HAP-1 (cell line): ENCODE measurements at regions not wholly inside any gene's neighbourhood (a gene's known extent, or its start where the extent isn't known, plus 50 kb on each side); places are given as distances from the start of the nearest gene placed in this dataset.
"Not testable (repeated sequence)": the region's sequence is repeated elsewhere in the genome, so short reads cannot be mapped to it uniquely, and the experiment has no call there.

ENCODE experiments used
- DNase-seq, 2 experiments: peaks; one replicate each; pipeline ENCODE4 v3.0.0-alpha.2; 2016 to 2020; ENCODE audit warnings: low spot score in 2 of 2
- H3K27me3 ChIP-seq: fragments of 250-450 bp; sonication (Bioruptor Pico); 2 replicates; pipeline ENCODE4 v1.5.1; 2020; ENCODE audit warnings: low read depth, mild to moderate bottlenecking, moderate library complexity
- H3K36me3 ChIP-seq: fragments of 250-450 bp; sonication (Bioruptor Pico); replicated peaks from 2 replicates; pipeline ENCODE4 v1.5.1; 2020; ENCODE audit warnings: mild to moderate bottlenecking
- H3K4me1 ChIP-seq: fragments of 250-450 bp; sonication (Bioruptor Pico); 2 replicates; pipeline ENCODE4 v1.5.1; 2020; ENCODE audit warnings: mild to moderate bottlenecking
- H3K4me3 ChIP-seq: fragments of 250-450 bp; sonication (Bioruptor Pico); 2 replicates; pipeline ENCODE4 v1.5.1; 2020; ENCODE audit warnings: mild to moderate bottlenecking, moderate library complexity
- H3K9me3 ChIP-seq: fragments of 250-450 bp; sonication (Bioruptor Pico); 2 replicates; pipeline ENCODE4 v1.5.1; 2020; ENCODE audit warnings: mild to moderate bottlenecking, moderate library complexity
- in situ Hi-C: fragments of 300-500 bp; cut with MboI; formaldehyde crosslinking; loops from 3 replicates; pipeline ENCODE4 v1.14.3; 2020; ENCODE audit warnings: low sequenced_read_pairs, inconsistent platforms, mixed read lengths

DNA sequence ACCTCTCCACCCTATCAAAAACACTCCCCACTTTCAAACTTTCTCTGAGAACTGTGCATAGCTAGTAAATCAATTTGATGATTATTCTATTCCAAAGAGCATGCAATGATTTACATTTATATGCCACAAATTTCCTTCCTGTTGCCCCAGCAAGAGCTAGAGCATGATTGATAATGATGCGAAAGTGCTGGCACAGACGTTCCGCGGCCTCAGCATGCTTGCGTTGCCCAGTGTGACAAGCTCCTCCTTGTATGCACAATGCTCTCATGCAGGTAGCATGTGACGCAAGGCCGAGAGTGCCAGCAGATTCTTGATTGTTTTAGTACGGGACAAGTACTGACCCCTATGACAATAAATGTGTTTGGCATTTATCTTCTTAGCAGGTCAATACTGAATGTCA is 696.3 kb upstream of the SLC35B3 start:
- Histone ChIP-seq H3K4me3 (no peak overlapping the region), H3K9me3 (no peaks in the 10 kb centered on the region), H3K36me3 (no peaks in the 10 kb centered on the region), H3K4me1 (no peaks in the 10 kb centered on the region), H3K27me3 (no peaks in the 10 kb centered on the region)
- DNase-seq = no peak
- in situ Hi-C loops = no loop called here

DNA sequence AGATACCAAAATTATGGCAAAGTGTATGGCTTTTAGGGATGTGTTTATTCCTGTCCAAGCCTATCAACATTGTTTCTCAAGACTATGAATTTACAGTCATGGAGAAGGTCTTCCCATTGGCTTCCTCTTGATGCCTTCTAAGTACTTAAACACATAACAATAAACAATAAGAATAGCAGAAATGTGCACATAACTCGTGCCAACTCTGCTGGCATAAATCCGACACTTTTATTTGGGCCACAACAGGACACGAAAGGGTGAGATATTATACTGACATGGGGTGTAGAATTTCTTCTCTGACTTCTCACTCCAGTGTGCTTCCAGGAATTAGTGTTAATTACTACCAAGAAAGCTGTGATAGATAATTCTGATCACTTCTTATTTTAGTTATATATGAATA is 695.9 kb upstream of the SLC35B3 start:
- DNase-seq = no peak
- Histone ChIP-seq H3K4me1 (no peaks in the 10 kb centered on the region), H3K9me3 (no peaks in the 10 kb centered on the region), H3K4me3 (no peak overlapping the region), H3K36me3 (no peaks in the 10 kb centered on the region), H3K27me3 (no peaks in the 10 kb centered on the region)
- in situ Hi-C loops = no loop called here

DNA sequence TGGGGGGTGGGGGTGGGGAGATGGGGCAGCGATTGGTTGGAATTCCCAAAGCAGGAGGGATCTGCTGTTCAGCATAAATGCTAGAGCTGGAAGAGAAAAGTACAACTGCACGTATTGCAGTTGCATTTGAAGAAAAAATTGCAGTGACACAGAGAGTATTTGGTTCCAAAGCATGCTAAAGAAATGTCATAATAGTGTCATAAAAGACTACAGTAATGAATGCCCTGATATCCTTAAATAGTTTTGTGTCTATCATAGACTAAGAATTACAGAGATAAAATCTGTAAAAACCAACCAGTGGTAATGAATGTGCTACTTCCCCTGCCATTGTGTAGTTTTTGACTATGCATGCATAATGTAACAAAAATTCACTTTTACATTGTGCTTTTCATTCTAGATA is 693.6 kb upstream of the SLC35B3 start:
- Histone ChIP-seq H3K4me1 (no peaks in the 10 kb centered on the region), H3K4me3 (no peak overlapping the region), H3K36me3 (no peaks in the 10 kb centered on the region), H3K27me3 (no peaks in the 10 kb centered on the region), H3K9me3 (no peaks in the 10 kb centered on the region)
- DNase-seq = no peak
- in situ Hi-C loops = no loop called here

DNA sequence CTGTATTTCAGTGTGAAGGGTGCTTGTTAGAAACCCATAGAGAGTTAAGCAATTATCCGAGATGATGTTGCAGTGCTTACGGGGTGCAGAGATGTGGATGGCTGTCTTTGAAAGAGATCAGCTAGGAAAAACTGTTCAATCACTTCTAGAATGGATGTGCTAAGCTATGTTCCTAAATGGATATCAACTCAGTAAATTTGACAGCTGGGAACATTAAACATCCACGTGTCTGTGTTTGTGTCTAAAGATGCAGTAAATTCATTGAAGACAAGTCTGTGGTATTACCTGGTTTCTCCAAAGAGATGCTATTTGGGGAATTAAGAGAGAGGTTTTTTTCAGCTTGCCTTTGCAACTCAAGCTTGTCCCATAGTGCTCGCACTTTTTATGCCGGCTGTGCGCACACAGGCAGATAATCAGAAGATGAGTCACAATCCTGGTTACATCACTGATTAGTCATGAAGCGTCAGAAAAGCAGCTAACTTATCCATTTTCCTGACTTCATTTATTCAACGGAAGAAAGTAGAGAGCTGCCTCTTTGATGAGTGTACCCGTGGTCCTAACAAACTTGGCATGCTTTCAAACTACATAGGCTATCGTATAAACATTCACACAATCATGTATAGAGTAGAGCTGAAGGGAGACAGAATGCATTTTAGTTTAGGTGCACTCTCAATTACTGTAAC is 691.7 kb upstream of the SLC35B3 start:
- no peak for DNase-seq
- Histone ChIP-seq H3K36me3 (no peaks in the 10 kb centered on the region), H3K27me3 (no peaks in the 10 kb centered on the region), H3K4me1 (no peaks in the 10 kb centered on the region), H3K9me3 (no peaks in the 10 kb centered on the region), H3K4me3 (no peak overlapping the region)
- in situ Hi-C loops = no loop called here

DNA sequence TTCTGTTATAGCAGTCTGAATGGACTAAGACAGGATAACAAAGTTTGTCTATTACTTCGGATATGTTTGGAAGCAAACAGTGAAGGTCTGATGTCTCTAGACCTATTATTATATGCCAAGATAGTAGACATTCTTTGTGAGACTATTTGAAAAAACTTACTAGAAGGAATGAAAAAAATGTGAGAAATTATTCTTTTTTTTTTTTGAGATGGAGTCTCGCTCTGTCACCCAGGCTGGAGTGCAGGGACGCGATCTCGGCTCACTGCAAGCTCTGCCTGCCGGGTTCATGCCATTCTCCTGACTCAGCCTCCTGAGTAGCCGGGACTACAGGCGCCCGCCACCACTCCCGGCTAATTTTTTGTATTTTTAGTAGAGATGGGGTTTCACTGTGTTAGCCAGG is 690.7 kb upstream of the SLC35B3 start:
- H3K9me3 ChIP-seq, H3K4me3 ChIP-seq, in situ Hi-C loops, H3K4me1 ChIP-seq, H3K27me3 ChIP-seq, DNase-seq, H3K36me3 ChIP-seq: not testable (repeated sequence)

DNA sequence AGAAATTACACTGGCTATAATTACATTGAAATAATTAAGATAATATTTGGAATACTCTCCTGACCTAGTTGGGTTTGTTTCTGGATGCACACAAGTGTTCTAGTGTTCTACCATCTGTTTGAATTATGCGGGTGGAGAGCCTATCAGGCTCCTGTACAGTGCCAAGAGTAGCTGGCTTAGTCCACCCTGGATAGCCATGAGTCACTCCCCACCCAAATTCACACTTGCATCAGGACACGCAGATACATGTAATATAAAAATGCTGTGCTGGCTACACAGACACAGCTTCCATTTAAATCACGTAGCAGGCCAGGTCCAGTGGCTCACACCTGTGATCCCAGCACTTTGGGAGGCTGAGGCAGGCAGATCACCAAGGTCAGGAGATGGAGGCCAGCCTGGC is 686.2 kb upstream of the SLC35B3 start:
- DNase-seq = no peak
- in situ Hi-C loops = no loop called here

DNA sequence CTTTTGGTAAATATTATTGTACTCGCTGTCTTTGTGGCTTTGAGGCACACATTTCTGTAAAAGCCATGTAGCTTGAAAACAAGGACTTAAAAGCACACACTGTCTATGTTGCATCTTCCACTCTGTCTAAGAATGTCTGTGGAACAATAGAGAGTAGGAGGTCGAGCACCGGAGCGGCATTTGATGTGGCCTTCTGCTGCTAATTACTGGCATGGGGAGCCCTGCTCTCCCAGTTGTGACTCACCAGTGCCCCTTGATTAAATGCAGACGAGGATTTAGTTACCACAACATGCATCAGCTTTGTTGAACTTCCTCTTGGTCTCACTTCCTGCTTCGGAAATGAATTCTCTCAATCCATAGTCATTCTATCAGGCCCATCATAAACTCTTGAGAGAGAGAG is 680.7 kb upstream of the SLC35B3 start:
- no peak for DNase-seq

More for the DNA sequence above, 686.2 kb upstream of the SLC35B3 start:
- Histone ChIP-seq H3K36me3 (no peaks in the 10 kb centered on the region), H3K9me3 (no peaks in the 10 kb centered on the region), H3K27me3 (no peaks in the 10 kb centered on the region), H3K4me3 (no peak overlapping the region), H3K4me1 (no peaks in the 10 kb centered on the region)

DNA sequence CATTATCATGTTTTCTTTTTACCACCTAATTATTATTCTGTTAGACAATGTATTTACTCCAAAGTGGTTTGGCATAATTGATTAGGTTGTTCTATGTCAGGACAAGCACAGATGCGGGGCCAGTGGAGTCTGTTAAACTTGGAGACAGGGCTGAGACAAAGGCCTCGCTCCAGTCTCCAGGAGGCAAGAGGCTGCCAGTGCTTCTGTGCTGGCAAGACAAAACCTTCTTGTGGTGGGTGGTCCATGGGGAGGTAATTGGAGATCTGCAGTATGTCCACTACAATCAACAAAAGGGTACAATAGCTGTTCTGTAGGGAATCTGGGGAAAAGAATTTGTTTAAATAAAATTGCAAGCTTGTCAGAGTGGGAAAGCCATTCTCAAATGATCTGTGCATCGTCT is 677.2 kb upstream of the SLC35B3 start:
- DNase-seq = no peak
- no peaks in the 10 kb centered on the region for H3K9me3 ChIP-seq
- in situ Hi-C loops = no loop called here
- H3K4me3 ChIP-seq = no peak overlapping the region
- no peaks in the 10 kb centered on the region for H3K36me3 ChIP-seq
- H3K27me3 ChIP-seq = no peaks in the 10 kb centered on the region
- H3K4me1 ChIP-seq = no peaks in the 10 kb centered on the region

More for the DNA sequence above, 680.7 kb upstream of the SLC35B3 start:
- no peaks in the 10 kb centered on the region for H3K9me3 ChIP-seq
- no peaks in the 10 kb centered on the region for H3K4me1 ChIP-seq
- no peak overlapping the region for H3K4me3 ChIP-seq
- no peaks in the 10 kb centered on the region for H3K36me3 ChIP-seq
- in situ Hi-C loops = no loop called here
- no peaks in the 10 kb centered on the region for H3K27me3 ChIP-seq

DNA sequence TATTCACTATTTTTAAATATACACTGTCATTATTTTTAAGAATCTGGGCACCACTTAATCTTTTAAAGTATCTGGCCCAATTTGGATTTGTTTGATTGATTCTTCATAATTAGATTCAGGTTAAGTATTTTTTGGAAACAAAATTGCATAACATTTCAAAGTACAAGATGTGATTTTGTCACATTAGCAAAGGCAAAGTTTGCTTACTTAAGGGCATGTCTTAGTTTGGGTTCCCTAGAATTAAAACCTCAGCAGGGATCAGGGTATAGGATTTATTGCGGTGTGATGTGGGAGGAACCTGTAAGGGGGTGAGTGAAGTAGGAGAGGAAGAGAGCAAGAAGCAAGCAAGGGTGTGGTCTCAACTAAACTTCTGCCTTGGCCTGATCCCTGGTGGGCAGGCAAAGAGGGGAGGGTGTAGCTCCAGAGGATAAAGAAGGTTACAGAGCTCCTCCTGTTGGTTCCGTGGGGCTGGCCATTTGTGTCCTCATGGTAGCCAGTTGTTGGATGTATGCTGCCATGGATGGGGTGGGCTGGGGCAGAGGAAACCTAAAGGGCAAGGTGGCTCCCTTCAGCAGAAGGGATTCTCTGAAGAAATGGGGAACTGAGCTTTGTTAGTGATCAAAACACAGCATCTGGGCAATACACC is 668.7 kb upstream of the SLC35B3 start:
- Histone ChIP-seq H3K4me1 (no peaks in the 10 kb centered on the region), H3K4me3 (no peak overlapping the region), H3K36me3 (no peaks in the 10 kb centered on the region), H3K9me3 (no peaks in the 10 kb centered on the region), H3K27me3 (no peaks in the 10 kb centered on the region)
- DNase-seq = no peak
- in situ Hi-C loops = no loop called here

DNA sequence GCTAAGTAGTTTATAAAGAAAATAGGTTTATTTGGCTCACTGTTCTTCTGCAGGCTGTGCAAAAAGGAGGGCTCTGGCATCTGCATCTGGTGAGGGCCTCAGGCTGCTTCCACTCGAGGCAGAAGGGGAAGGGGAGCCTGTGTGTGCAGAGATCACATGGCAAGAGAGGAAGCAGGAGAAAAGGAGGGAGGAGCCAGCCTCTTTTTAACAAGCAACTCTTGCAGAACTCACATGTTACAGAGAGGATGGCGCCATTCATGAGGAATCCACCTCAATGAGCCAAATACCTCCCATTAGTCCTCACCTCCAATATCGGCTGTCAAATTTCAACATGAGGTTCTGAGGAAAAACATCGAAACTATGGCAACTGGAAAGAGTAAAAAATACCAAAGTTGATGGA is 666.6 kb upstream of the SLC35B3 start:
- no peak for DNase-seq
- Histone ChIP-seq H3K36me3 (no peaks in the 10 kb centered on the region), H3K4me3 (no peak overlapping the region), H3K9me3 (no peaks in the 10 kb centered on the region), H3K27me3 (no peaks in the 10 kb centered on the region), H3K4me1 (no peaks in the 10 kb centered on the region)
- in situ Hi-C loops = no loop called here

DNA sequence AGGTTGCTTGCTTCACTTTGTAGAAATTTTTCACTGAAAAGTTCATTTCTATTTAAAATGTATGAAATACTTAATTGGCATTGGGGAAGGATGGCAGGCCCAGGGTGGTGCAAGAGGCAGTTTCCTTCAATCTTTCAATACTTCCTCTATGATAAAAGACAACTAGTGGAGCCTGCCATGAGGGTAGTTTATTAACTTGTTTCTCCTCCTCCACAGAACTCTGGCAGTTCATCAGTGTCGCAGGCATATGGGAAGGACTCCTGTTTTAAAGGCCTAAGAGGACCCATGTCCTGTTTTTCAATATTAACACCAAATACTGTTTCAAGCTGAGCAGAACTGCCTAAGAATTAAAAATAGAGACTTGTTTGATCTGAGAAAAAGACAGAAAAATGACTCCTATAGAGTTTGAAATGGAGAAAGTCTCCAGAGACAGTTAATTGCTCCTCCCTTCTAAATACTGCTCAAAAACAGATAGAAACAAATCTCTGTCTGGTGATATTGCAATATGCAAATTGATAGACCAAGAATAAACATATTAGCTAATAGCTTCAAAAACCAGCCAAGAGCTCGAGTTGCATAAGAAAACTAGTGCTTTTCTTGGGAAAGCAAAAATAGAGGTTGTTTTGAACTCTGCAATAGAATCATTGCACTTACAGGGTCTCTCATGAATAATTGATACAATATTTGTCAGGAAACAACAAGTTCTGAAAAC is 665.7 kb upstream of the SLC35B3 start:
- in situ Hi-C loops = no loop called here
- no peak for DNase-seq
- H3K4me3 ChIP-seq = no peak overlapping the region
- H3K4me1 ChIP-seq = no peaks in the 10 kb centered on the region
- no peaks in the 10 kb centered on the region for H3K36me3 ChIP-seq
- H3K27me3 ChIP-seq = no peaks in the 10 kb centered on the region
- H3K9me3 ChIP-seq = no peaks in the 10 kb centered on the region

DNA sequence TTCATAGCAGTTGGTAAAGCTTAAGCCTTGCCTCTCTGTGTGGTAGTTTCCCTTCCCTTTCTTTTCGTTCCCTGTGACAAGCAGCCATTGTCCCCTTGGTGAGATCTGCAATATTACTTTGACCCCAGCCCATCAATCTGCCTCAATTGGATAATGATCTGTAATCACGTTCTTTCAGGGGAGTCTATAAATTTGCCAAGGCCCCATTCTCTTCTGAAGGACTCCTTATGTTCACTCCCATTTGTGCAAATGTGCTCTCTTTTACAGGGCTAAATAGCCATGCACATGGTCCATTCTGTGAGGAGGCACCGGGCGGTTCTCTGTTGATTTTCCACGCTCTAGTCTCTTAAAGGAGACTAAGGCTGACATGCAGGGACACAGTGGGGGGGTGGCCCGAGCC is 660.4 kb upstream of the SLC35B3 start:
- no peaks in the 10 kb centered on the region for H3K9me3 ChIP-seq

DNA sequence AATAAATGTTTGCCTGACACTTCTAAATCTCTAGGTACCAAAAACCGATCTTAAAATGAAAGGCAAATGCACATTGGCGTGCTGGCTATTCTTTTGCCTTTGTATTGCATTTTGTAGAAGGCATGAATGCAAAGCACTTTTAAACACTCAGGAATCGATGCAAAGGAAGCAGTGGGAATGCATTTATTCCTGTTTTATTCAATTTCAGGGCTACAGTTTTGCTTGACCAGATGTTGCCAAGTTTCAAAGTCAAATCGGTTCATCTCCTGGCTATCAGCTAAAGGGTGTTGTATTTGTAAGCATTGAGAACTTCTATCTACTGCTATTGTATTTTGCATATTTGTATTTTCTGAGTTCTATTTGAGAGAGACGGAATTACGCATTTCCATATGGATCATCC is 659.8 kb upstream of the SLC35B3 start:
- Histone ChIP-seq H3K27me3 (no peaks in the 10 kb centered on the region), H3K4me1 (no peaks in the 10 kb centered on the region), H3K4me3 (no peak overlapping the region), H3K9me3 (no peaks in the 10 kb centered on the region), H3K36me3 (no peaks in the 10 kb centered on the region)
- no peak for DNase-seq
- in situ Hi-C loops = no loop called here

More for the DNA sequence above, 660.4 kb upstream of the SLC35B3 start:
- in situ Hi-C loops = no loop called here
- DNase-seq = no peak
- Histone ChIP-seq H3K4me3 (no peak overlapping the region), H3K4me1 (no peaks in the 10 kb centered on the region), H3K36me3 (no peaks in the 10 kb centered on the region), H3K27me3 (no peaks in the 10 kb centered on the region)

DNA sequence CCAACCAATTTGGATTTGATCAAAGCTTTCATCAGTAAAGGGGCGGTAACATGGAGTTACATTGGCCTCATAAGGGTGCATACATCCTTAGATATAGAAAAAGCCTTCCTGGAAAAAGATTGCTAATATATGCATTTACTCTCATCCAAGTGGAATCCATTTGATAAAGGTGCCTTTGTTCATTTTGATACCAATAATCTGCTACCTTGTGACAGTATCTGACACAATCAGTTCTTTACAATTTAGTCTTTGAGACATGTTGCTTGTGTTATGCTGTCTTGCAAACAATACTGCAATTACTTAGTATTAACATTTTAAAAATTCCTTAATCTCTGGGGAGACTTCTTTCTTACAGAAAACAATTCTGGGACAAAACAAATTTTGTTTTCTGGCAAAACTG is 654.4 kb upstream of the SLC35B3 start:
- H3K4me3 ChIP-seq = no peak overlapping the region
- H3K36me3 ChIP-seq = no peaks in the 10 kb centered on the region
- no peaks in the 10 kb centered on the region for H3K9me3 ChIP-seq
- no peaks in the 10 kb centered on the region for H3K27me3 ChIP-seq
- no peaks in the 10 kb centered on the region for H3K4me1 ChIP-seq
- no peak for DNase-seq
- in situ Hi-C loops = no loop called here
